ENCODE measurements at regions not wholly inside any gene's neighbourhood (a gene's known extent, or its start where the extent isn't known, plus 50 kb on each side); places are given as distances from the start of the nearest gene placed in this dataset.

DNA sequence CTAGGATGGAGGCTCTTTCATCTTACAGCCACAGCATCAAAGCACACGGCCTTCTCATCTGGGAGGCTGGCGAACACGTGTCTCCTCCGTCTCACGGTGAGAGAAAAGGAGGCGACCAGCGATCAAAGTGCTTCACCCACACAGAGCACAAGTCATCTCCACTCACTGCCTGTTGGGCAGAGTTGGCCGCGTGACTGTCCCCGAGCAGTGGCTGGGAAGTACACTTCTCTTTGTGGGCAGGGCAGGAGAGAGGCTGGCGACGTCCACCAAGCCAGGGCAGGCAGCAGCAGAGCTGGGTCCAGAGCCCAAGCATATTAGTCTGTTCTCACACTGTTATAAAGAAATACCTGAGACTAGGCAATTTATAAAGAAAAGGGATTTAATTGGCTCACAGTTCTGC lies 64.1 kb upstream of the FOXC1 start:
- CTCF ChIA-PET: no interaction called here
- DNase-seq (no peak), ATAC-seq (ENCODE audit: low read depth) (no peak)
- dilution Hi-C loops (cut with HindIII; ENCODE audit: low sequenced_read_pairs, unreplicated experiment): no loop called here
- H3K27me3 ChIP-seq (ENCODE audit: control insufficient read depth, insufficient read depth, low read length): no peaks in the 10 kb centered on the region; the same call in 1 of the 2 replicates
- H3K9me3 ChIP-seq (ENCODE audit: control insufficient read depth, insufficient read depth, low read length): no peaks in the 10 kb centered on the region
- no peak overlapping the region for H3K27ac ChIP-seq (ENCODE audit: insufficient read depth, low read length)
- no TSS peak for BruUV-seq (replicated peaks)
- H4K91ac ChIP-seq (ENCODE audit: insufficient read depth, low read depth, low read length): no peak overlapping the region
- no peak overlapping the region for H2AK5ac ChIP-seq (ENCODE audit: low read depth, low read length)
- no peak overlapping the region for H2AK9ac ChIP-seq (replicated peaks; ENCODE audit: low read depth, low read length, poor library complexity)
- H2BK120ac ChIP-seq (ENCODE audit: low read depth, low read length): no peak overlapping the region
- no peak overlapping the region for H3K18ac ChIP-seq (ENCODE audit: low read depth, low read length)
- no peaks in the 10 kb centered on the region for H3K4me1 ChIP-seq (ENCODE audit: control insufficient read depth, insufficient read depth, low read length)
- H3K4ac ChIP-seq (ENCODE audit: low read depth, low read length): no peak overlapping the region
- H3K36me3 ChIP-seq (ENCODE audit: control insufficient read depth, insufficient read depth, low read length): no peaks in the 10 kb centered on the region
- H3K79me1 ChIP-seq (ENCODE audit: low read depth in 1 of 2, low read length in 2 of 2): no peaks in the 10 kb centered on the region
- in situ Hi-C loops (cut with MboI; ENCODE audit: low sequenced_read_pairs): no loop called here
- H3K14ac ChIP-seq (replicated peaks; ENCODE audit: low read depth, low read length): no peak overlapping the region
- H3K9ac ChIP-seq (ENCODE audit: low read depth, low read length): no peak overlapping the region
- H3K56ac ChIP-seq (ENCODE audit: extremely low read depth, insufficient read depth, low read length): no peak overlapping the region
- H2BK5ac ChIP-seq (ENCODE audit: low read depth, low read length, poor library complexity, severe bottlenecking): no peak overlapping the region
- no peaks in the 10 kb centered on the region for H4K20me1 ChIP-seq (ENCODE audit: insufficient read depth, low read length)
- H2BK20ac ChIP-seq (ENCODE audit: low read depth, low read length): no peak overlapping the region
- no peaks in the 10 kb centered on the region for H3K9me1 ChIP-seq (ENCODE audit: insufficient read depth, low read length)
- H2BK15ac ChIP-seq (ENCODE audit: low read depth, low read length): no peak overlapping the region
- POLR2A ChIA-PET (ENCODE audit: unreplicated experiment): no interaction called here
- TF ChIP-seq CEBPB (IDR thresholded peaks at IDR 0.05; ENCODE audit: low read depth, low read length) (no peak), CHD1 (IDR thresholded peaks at IDR 0.05; ENCODE audit: low read depth, low read length) (no peak), RAD21 (IDR thresholded peaks at IDR 0.05; ENCODE audit: low read length) (no peak), RCOR1 (IDR thresholded peaks at IDR 0.05; ENCODE audit: insufficient replicate concordance, low read length) (no peak), MXI1 (IDR thresholded peaks at IDR 0.05; ENCODE audit: borderline replicate concordance, low read depth, low read length) (no peak), CTCF (conservative IDR thresholded peaks at IDR 0.05; ENCODE audit: low read depth, low read length) (no peak), FOS (IDR thresholded peaks at IDR 0.05; ENCODE audit: low read depth, low read length) (no peak), BHLHE40 (IDR thresholded peaks at IDR 0.05; ENCODE audit: low read depth, low read length) (no peak), MAZ (IDR thresholded peaks at IDR 0.05; ENCODE audit: borderline replicate concordance, low read depth, low read length) (no peak), SMC3 (IDR thresholded peaks at IDR 0.05; ENCODE audit: low read depth, low read length) (no peak)
- intact Hi-C loops (cut with micrococcal nuclease): no loop called here
- H3K23ac ChIP-seq (ENCODE audit: low read depth, low read length): no peak overlapping the region
- H2AFZ ChIP-seq (replicated peaks; ENCODE audit: low read length, poor library complexity): no peak overlapping the region
- H4K5ac ChIP-seq (ENCODE audit: low read depth, low read length): no peak overlapping the region
- no peak overlapping the region for H4K8ac ChIP-seq (ENCODE audit: low read depth in 2 of 2, low read length in 2 of 2)
- H3K4me2 ChIP-seq (ENCODE audit: low read depth, low read length): no peak overlapping the region
- no CpG with 5 or more reads among the region's 12 CpGs for WGBS, 2 experiments (ENCODE audit: extremely low coverage in 2 of 2, insufficient read length in 1 of 2)
- no peak overlapping the region for H3K4me3 ChIP-seq (ENCODE audit: insufficient read depth, low read depth, low read length)

All from IMR-90 (cell line).